GM12874 (cell line): ENCODE measurements at regions not wholly inside any gene's neighbourhood (a gene's known extent, or its start where the extent isn't known, plus 50 kb on each side); places are given as distances from the start of the nearest gene placed in this dataset.

ENCODE experiments used
- TF ChIP-seq, protein P1 (sequence below): IDR thresholded peaks from 2 replicates; pipeline ENCODE4 v1.5.1; 2011; ENCODE audit warnings: low read depth, mild to moderate bottlenecking, control low read depth, low read length, moderate library complexity; ENCODE audit not compliant: insufficient read depth

GRCh38 chr4:136528131-136528530 is 1004.2 kb downstream of the PCDH18 start:
- TF ChIP-seq, protein P1, sequence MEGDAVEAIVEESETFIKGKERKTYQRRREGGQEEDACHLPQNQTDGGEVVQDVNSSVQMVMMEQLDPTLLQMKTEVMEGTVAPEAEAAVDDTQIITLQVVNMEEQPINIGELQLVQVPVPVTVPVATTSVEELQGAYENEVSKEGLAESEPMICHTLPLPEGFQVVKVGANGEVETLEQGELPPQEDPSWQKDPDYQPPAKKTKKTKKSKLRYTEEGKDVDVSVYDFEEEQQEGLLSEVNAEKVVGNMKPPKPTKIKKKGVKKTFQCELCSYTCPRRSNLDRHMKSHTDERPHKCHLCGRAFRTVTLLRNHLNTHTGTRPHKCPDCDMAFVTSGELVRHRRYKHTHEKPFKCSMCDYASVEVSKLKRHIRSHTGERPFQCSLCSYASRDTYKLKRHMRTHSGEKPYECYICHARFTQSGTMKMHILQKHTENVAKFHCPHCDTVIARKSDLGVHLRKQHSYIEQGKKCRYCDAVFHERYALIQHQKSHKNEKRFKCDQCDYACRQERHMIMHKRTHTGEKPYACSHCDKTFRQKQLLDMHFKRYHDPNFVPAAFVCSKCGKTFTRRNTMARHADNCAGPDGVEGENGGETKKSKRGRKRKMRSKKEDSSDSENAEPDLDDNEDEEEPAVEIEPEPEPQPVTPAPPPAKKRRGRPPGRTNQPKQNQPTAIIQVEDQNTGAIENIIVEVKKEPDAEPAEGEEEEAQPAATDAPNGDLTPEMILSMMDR = no peak

- TF ChIP-seq, protein P1 = no peak
Measured at GRCh38 chr4:136526517-136526916, 1005.8 kb downstream of the PCDH18 start.

DNA sequence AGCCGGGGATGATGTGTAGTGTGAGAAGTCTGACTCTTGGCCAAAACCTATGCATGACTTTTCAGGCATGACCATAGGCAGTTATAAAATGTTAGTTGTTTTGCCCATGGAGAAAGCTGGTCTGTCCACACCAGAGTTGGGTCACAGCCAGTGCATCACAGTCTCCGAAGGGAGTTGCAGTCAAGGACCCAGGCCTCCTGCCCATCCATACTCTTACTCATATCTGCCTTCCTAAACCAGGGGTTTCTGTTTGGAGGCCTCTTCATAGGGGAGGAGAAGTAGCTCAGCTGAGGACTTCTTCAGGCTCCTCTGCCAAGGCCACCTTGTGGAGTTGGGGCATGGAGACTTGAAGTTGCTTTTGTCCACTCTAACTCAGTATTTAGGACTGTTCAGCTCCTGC is 1008.3 kb downstream of the PCDH18 start:
- TF ChIP-seq, protein P1 = no peak

DNA sequence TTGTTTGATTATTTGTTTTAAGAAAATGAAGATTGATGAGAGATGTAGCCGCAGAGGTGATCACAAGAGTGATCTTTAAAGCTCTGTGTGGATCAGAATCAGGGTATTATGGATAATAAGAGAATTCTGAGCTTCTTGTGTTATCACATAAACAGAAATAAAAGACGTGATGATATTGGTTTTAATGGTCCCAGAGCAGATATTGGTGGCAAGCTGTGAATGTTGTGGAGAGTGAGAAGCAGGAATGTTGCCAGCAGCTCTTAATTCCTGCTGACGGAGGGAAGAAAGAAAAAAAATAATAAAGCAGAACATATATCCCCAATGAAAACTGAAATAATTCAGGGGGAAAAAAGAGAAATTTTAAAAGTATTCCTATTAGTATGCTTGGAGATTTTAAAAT is 1015.9 kb downstream of the PCDH18 start:
- TF ChIP-seq, protein P1 = no peak

DNA sequence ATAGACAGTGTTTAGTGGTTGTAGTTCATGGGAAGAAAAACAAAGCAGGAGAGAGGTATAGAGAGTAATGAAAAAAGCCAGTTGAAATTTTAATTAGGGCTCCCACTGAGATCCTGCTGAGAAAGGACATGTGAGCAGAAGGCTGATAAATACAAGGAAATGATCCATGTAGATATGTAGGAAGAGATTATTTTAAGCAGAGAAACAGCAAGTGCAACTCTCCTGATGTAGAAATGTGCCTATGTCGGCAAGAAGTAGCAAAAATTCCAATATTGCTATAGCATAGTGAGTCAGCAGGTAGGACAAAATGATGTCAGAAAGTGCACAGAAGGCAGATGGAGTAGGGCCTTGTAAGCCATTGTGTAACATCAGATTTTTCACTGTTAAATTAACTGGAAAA is 1027.3 kb downstream of the PCDH18 start:
- TF ChIP-seq, protein P1 = no peak

DNA sequence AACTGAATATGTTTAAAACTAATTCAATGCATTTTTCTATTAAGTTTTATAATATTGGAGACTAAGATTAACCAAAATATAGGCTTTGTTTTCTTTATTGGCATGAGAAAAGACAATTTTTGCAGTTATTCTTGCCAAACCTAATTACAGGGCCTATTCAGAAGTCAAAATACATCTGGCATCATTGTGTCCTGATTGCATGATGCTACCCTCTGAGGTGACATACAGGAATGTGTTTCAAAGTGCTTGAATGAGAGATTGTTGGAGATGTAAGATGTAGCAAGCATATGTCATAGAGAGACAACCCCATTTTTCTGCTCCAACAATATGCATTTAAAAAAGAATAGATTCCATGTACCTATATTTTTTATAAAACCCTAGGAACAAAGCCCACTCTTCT is 1036.4 kb downstream of the PCDH18 start:
- TF ChIP-seq, protein P1 = no peak

DNA sequence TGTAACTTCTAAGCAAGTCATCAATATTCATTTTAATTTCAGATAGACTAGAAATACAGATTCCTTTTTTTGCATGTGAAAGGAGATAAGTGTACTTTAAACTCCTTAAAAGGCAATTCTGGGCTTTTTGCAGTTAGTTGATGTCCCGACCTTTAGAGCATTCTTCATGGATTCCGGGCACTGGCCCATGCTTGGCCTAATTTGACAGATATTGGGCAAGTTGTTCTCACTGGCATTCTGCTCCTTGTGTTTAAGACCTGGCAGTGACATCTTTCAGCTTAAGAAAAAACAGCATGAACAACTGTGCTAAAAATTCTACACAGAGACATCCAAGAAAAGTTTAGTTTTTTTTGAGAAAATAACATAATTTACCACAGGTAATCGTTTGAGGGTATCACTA is 1037.2 kb downstream of the PCDH18 start:
- TF ChIP-seq, protein P1 = no peak

DNA sequence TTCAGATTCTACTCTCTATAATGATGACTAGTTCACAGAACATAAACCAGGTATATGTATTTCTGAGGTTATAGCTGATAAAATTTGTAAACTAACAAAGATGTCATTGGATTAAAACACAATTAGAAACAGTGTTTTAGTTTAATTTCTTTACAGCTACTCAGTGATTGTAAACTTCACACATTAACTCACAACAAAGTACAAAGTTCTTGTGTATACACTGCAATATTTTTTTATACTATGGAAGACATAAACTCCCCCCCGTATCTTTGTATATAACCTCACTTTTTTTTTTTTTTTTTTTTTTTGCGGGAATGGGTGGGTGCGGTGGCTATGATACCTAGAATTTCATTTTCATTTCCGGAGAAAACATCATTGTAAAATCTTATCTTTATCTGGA is 1043.2 kb downstream of the PCDH18 start:
- TF ChIP-seq, protein P1 = no peak
